ENCODE measurements at regions not wholly inside any gene's neighbourhood (a gene's known extent, or its start where the extent isn't known, plus 50 kb on each side); places are given as distances from the start of the nearest gene placed in this dataset.

- no peak for TF ChIP-seq CTCF (IDR thresholded peaks at IDR 0.05)
- TF ChIP-seq POLR2A (IDR thresholded peaks at IDR 0.05), result no peak
These were observed 157.8 kb downstream of the TNFSF13B start for GRCh38 chr13:108427355-108427754.
